IMR-90 (cell line): ENCODE measurements at regions not wholly inside any gene's neighbourhood (a gene's known extent, or its start where the extent isn't known, plus 50 kb on each side); places are given as distances from the start of the nearest gene placed in this dataset.

Source experiments
- ATAC-seq: fragments of 200-7000 bp; cut with Tn5 transposase; 2 replicates; pipeline ENCODE4 v1.9.1; 2020; ENCODE audit warnings: low read depth, mild to moderate bottlenecking, moderate library complexity
- BruUV-seq: library from RNA; stranded (reverse); fragments of 400-500 nt; replicated peaks from 2 replicates; lab custom pipeline; 2021; lab: Mats Ljungman, UMichigan
- CTCF ChIA-PET: fragments of 300-600 bp; formaldehyde crosslinking; extraction: SDS; loops from one replicate; lab custom pipeline; 2021; ENCODE audit warnings: antibody characterized with exemption; lab: Yijun Ruan, JAX
- POLR2A ChIA-PET: fragments of 300-600 bp; sonication (Branson Sonifier 250); formaldehyde crosslinking; loops from one replicate; lab custom pipeline; 2022; ENCODE audit warnings: antibody characterized with exemption; ENCODE audit not compliant: unreplicated experiment; lab: Charles Lee
- DNase-seq: peaks from one replicate; pipeline ENCODE4 v3.0.0; 2013
- H2AFZ ChIP-seq: replicated peaks from 2 replicates; pipeline ENCODE3; 2013; ENCODE audit warnings: low read length, mild to moderate bottlenecking; ENCODE audit not compliant: poor library complexity
- H2AK5ac ChIP-seq: 2 replicates; pipeline ENCODE4 v1.6.1; 2013; ENCODE audit warnings: low read depth, low read length, inconsistent platforms
- H2AK9ac ChIP-seq: replicated peaks from 2 replicates; pipeline ENCODE3; 2013; ENCODE audit warnings: mild to moderate bottlenecking, low read depth, low read length, moderate library complexity; ENCODE audit not compliant: poor library complexity
- H2BK120ac ChIP-seq: 2 replicates; pipeline ENCODE4 v1.6.1; 2013; ENCODE audit warnings: low read depth, low read length, inconsistent platforms
- H2BK15ac ChIP-seq: 3 replicates; pipeline ENCODE4 v1.6.1; 2013; ENCODE audit warnings: low read depth, low read length, inconsistent platforms
- H2BK20ac ChIP-seq: 2 replicates; pipeline ENCODE4 v1.6.1; 2013; ENCODE audit warnings: low read depth, mild to moderate bottlenecking, inconsistent platforms, low read length, moderate library complexity
- H2BK5ac ChIP-seq: 2 replicates; pipeline ENCODE4 v1.6.1; 2013; ENCODE audit warnings: mild to moderate bottlenecking, low read depth, low read length, inconsistent platforms; ENCODE audit not compliant: poor library complexity, severe bottlenecking
- H3K14ac ChIP-seq: replicated peaks from 2 replicates; pipeline ENCODE4 v1.6.1; 2013; ENCODE audit warnings: low read depth, low read length, inconsistent platforms
- H3K18ac ChIP-seq: 2 replicates; pipeline ENCODE4 v1.6.1; 2013; ENCODE audit warnings: low read depth, low read length, control low read depth
- H3K23ac ChIP-seq: 2 replicates; pipeline ENCODE4 v1.6.1; 2013; ENCODE audit warnings: low read depth, low read length, inconsistent platforms
- H3K27ac ChIP-seq: 2 replicates; pipeline ENCODE4 v1.5.1; 2013; ENCODE audit warnings: mild to moderate bottlenecking, control low read depth, low read length; ENCODE audit not compliant: insufficient read depth
- H3K27me3 ChIP-seq: 2 replicates; pipeline ENCODE4 v1.6.1; 2013; ENCODE audit warnings: low read length; ENCODE audit not compliant: control insufficient read depth, insufficient read depth
- H3K36me3 ChIP-seq: 2 replicates; pipeline ENCODE4 v1.6.1; 2013; ENCODE audit warnings: low read length, mixed read lengths; ENCODE audit not compliant: control insufficient read depth, insufficient read depth
- H3K4ac ChIP-seq: 2 replicates; pipeline ENCODE4 v1.6.1; 2013; ENCODE audit warnings: low read depth, low read length, inconsistent platforms
- H3K4me1 ChIP-seq: 2 replicates; pipeline ENCODE4 v1.6.1; 2013; ENCODE audit warnings: low read length, mixed read lengths; ENCODE audit not compliant: control insufficient read depth, insufficient read depth
- H3K4me2 ChIP-seq: 2 replicates; pipeline ENCODE4 v1.6.1; 2013; ENCODE audit warnings: low read depth, mild to moderate bottlenecking, control low read depth, low read length, moderate library complexity
- H3K4me3 ChIP-seq: 2 replicates; pipeline ENCODE4 v1.5.1; 2013; ENCODE audit warnings: low read depth, mild to moderate bottlenecking, control low read depth, low read length, moderate library complexity; ENCODE audit not compliant: insufficient read depth
- H3K56ac ChIP-seq: 2 replicates; pipeline ENCODE4 v1.6.1; 2013; ENCODE audit warnings: low read length, inconsistent platforms; ENCODE audit not compliant: insufficient read depth; ENCODE audit errors: extremely low read depth
- H3K79me1 ChIP-seq, 2 experiments: 2 replicates each; pipeline ENCODE4 v1.6.1; 2013; ENCODE audit warnings: low read length in 2 of 2, inconsistent platforms in 1 of 2, low read depth in 1 of 2
- H3K9ac ChIP-seq: 2 replicates; pipeline ENCODE4 v1.6.1; 2013; ENCODE audit warnings: low read depth, low read length, control low read depth
- H3K9me1 ChIP-seq: 2 replicates; pipeline ENCODE4 v1.6.1; 2013; ENCODE audit warnings: low read length, inconsistent platforms; ENCODE audit not compliant: insufficient read depth
- H3K9me3 ChIP-seq: 2 replicates; pipeline ENCODE4 v1.6.1; 2013; ENCODE audit warnings: low read length; ENCODE audit not compliant: control insufficient read depth, insufficient read depth
- H4K20me1 ChIP-seq: 2 replicates; pipeline ENCODE4 v1.6.1; 2013; ENCODE audit warnings: low read length, inconsistent platforms; ENCODE audit not compliant: insufficient read depth
- H4K5ac ChIP-seq: 2 replicates; pipeline ENCODE4 v1.6.1; 2013; ENCODE audit warnings: mild to moderate bottlenecking, low read depth, low read length, control low read depth
- H4K8ac ChIP-seq, 2 experiments: 2 replicates each; pipeline ENCODE4 v1.6.1; 2013; ENCODE audit warnings: low read depth in 2 of 2, low read length in 2 of 2, control low read depth in 1 of 2, inconsistent platforms in 1 of 2
- H4K91ac ChIP-seq: 2 replicates; pipeline ENCODE4 v1.6.1; 2013; ENCODE audit warnings: low read depth, low read length, inconsistent platforms; ENCODE audit not compliant: insufficient read depth
- BHLHE40 ChIP-seq: fragments of 150-350 bp; IDR thresholded peaks from 2 replicates; pipeline ENCODE4 v1.6.1; 2016; ENCODE audit warnings: mild to moderate bottlenecking, low read depth, low read length
- CEBPB ChIP-seq: IDR thresholded peaks from 2 replicates; pipeline ENCODE4 v1.6.1; 2012; ENCODE audit warnings: low read depth, low read length, improper control_type of control experiment
- CHD1 ChIP-seq: IDR thresholded peaks from 2 replicates; pipeline ENCODE4 v1.6.1; 2012; ENCODE audit warnings: low read depth, low read length, improper control_type of control experiment
- CTCF ChIP-seq: conservative IDR thresholded peaks from 2 replicates; pipeline ENCODE4 v1.5.1; 2012; ENCODE audit warnings: mild to moderate bottlenecking, low read depth, low read length, improper control_type of control experiment
- FOS ChIP-seq: fragments of 150-350 bp; IDR thresholded peaks from 2 replicates; pipeline ENCODE4 v1.6.1; 2016; ENCODE audit warnings: low read depth, low read length
- MAFK ChIP-seq: IDR thresholded peaks from 2 replicates; pipeline ENCODE4 v1.6.1; 2012; ENCODE audit warnings: low read depth, low read length, improper control_type of control experiment
- MAZ ChIP-seq: IDR thresholded peaks from 2 replicates; pipeline ENCODE4 v1.6.1; 2012; ENCODE audit warnings: low read depth, mild to moderate bottlenecking, low read length, improper control_type of control experiment, moderate library complexity, borderline replicate concordance
- RAD21 ChIP-seq: IDR thresholded peaks from 2 replicates; pipeline ENCODE4 v1.6.1; 2012; ENCODE audit warnings: low read length, improper control_type of control experiment
- RCOR1 ChIP-seq: IDR thresholded peaks from 2 replicates; pipeline ENCODE4 v1.6.1; 2012; ENCODE audit warnings: mild to moderate bottlenecking, low read length, improper control_type of control experiment; ENCODE audit not compliant: insufficient replicate concordance
- RFX5 ChIP-seq: IDR thresholded peaks from 2 replicates; pipeline ENCODE4 v1.8.0; 2012; ENCODE audit warnings: low read depth, mild to moderate bottlenecking, low read length, moderate library complexity
- SMC3 ChIP-seq: fragments of 150-350 bp; IDR thresholded peaks from 2 replicates; pipeline ENCODE4 v1.6.1; 2016; ENCODE audit warnings: low read depth, mild to moderate bottlenecking, antibody characterized with exemption, low read length, moderate library complexity
- WGBS, 2 experiments: methylation state at CpG; one replicate each; pipeline versions ENCODE4 v1.1.5 to v1.1.7; 2013; ENCODE audit warnings: missing lambda C conversion rate in 2 of 2; ENCODE audit not compliant: insufficient read length in 1 of 2; ENCODE audit errors: extremely low coverage in 2 of 2; 5-methylcytosine and 5-hydroxymethylcytosine counted together
- dilution Hi-C: fragments of 300-500 bp; cut with HindIII; formaldehyde crosslinking; loops from one replicate; pipeline ENCODE4 v1.14.3; 2018; ENCODE audit warnings: low sequenced_read_pairs; ENCODE audit not compliant: unreplicated experiment
- in situ Hi-C: fragments of 300-500 bp; cut with MboI; formaldehyde crosslinking; loops from 3 replicates; pipeline ENCODE4 v1.14.3; 2019; ENCODE audit warnings: low sequenced_read_pairs, inconsistent platforms, mixed read lengths
- intact Hi-C: fragments of 100-400 bp; cut with micrococcal nuclease; formaldehyde crosslinking; loops from 2 replicates; pipeline ENCODE4 v1.10.0; 2022

GRCh38 chr18:73790587-73790986 lies 357.0 kb downstream of the FBXO15 start:
- Histone ChIP-seq H3K9me3 (no peaks in the 10 kb centered on the region), H3K79me1 (no peaks in the 10 kb centered on the region), H2BK20ac (0 out of 2 replicates have a peak overlapping the region, but pooled peaks have one; percentile 1), H3K9ac (no peak overlapping the region), H3K27ac (no peak overlapping the region), H2AK9ac (no peak overlapping the region), H4K20me1 (no peaks in the 10 kb centered on the region), H3K9me1 (no peaks in the 10 kb centered on the region), H3K56ac (no peak overlapping the region), H2BK15ac (no peak overlapping the region), H3K18ac (no peak overlapping the region), H3K4ac (no peak overlapping the region), H3K36me3 (no peaks in the 10 kb centered on the region), H3K27me3 (no peaks in the 10 kb centered on the region), H4K8ac (no peak overlapping the region), H2AK5ac (no peak overlapping the region), H2AFZ (no peak overlapping the region), H3K4me2 (no peak overlapping the region), H3K4me1 (peaks cover 9% of the 10 kb centered on the region), H3K23ac (no peak overlapping the region), H2BK5ac (no peak overlapping the region), H4K91ac (no peak overlapping the region), H3K4me3 (no peak overlapping the region), H4K5ac (no peak overlapping the region), H2BK120ac (no peak overlapping the region), H3K14ac (no peak overlapping the region; the same call in 1 of the 2 replicates)
- CTCF ChIA-PET, result no interaction called here
- in situ Hi-C loops, result no loop called here
- dilution Hi-C loops, result no loop called here
- DNase-seq, result no peak
- no peak for TF ChIP-seq MAFK
- TF ChIP-seq CTCF, result no peak
- no peak for TF ChIP-seq FOS
- no peak for TF ChIP-seq MAZ
- no peak for TF ChIP-seq RCOR1
- TF ChIP-seq CEBPB, result no peak
- TF ChIP-seq SMC3, result no peak
- TF ChIP-seq RAD21, result no peak
- no peak for TF ChIP-seq RFX5
- no peak for TF ChIP-seq CHD1
- TF ChIP-seq BHLHE40, result no peak
- BruUV-seq, result no TSS peak
- no CpG with 5 or more reads among the region's 1 CpG for WGBS, 2 experiments
- ATAC-seq, result peak; percentile 21; the same call in 1 of the 2 replicates
- intact Hi-C loops, result no loop called here
- POLR2A ChIA-PET, result no interaction called here
